ENCODE measurements at regions not wholly inside any gene's neighbourhood (a gene's known extent, or its start where the extent isn't known, plus 50 kb on each side); places are given as distances from the start of the nearest gene placed in this dataset.
"Not testable (repeated sequence)": the region's sequence is repeated elsewhere in the genome, so short reads cannot be mapped to it uniquely, and the experiment has no call there.

- peaks cover 7% of the 10 kb centered on the region for H3K27me3 Mint-ChIP-seq
- no peaks in the 10 kb centered on the region for H3K36me3 Mint-ChIP-seq
- no peak overlapping the region for H3K27ac Mint-ChIP-seq
- no peaks in the 10 kb centered on the region for H3K4me1 Mint-ChIP-seq
- DNase-seq (no peak), ATAC-seq (ENCODE audit: low read depth) (no peak)
- no peak overlapping the region for H3K4me3 Mint-ChIP-seq
- POLR2A ChIA-PET: no interaction called here
- H3K9me3 Mint-ChIP-seq: no peaks in the 10 kb centered on the region
Measured at GRCh38 chr4:174084542-174084941, 198.9 kb downstream of the FBXO8 start.

- Mint-ChIP-seq H3K4me3 (no peak overlapping the region), H3K36me3 (no peaks in the 10 kb centered on the region), H3K27ac (no peak overlapping the region), H3K27me3 (peaks cover 2% of the 10 kb centered on the region), H3K4me1 (no peaks in the 10 kb centered on the region), H3K9me3 (no peaks in the 10 kb centered on the region)
- DNase-seq (no peak), ATAC-seq (ENCODE audit: low read depth) (no peak)
- POLR2A ChIA-PET: no interaction called here
Measured at GRCh38 chr4:174080361-174080760, 203.1 kb downstream of the FBXO8 start.

- Mint-ChIP-seq H3K4me1 (no peaks in the 10 kb centered on the region), H3K27ac (no peak overlapping the region), H3K4me3 (no peak overlapping the region), H3K9me3 (no peaks in the 10 kb centered on the region), H3K27me3 (no peaks in the 10 kb centered on the region), H3K36me3 (no peaks in the 10 kb centered on the region)
- POLR2A ChIA-PET: no interaction called here
- DNase-seq: no peak
- no peak for ATAC-seq (ENCODE audit: low read depth)
Measured at GRCh38 chr4:174071595-174071994, 211.9 kb downstream of the FBXO8 start.

GRCh38 chr4:174069848-174070330 is 213.6 kb downstream of the FBXO8 start:
- ATAC-seq (ENCODE audit: low read depth) (no peak), DNase-seq (no peak)
- H3K27me3 Mint-ChIP-seq: no peaks in the 10 kb centered on the region
- H3K4me1 Mint-ChIP-seq: no peaks in the 10 kb centered on the region
- no peaks in the 10 kb centered on the region for H3K36me3 Mint-ChIP-seq
- no peak overlapping the region for H3K27ac Mint-ChIP-seq
- no peaks in the 10 kb centered on the region for H3K9me3 Mint-ChIP-seq
- H3K4me3 Mint-ChIP-seq: no peak overlapping the region
- POLR2A ChIA-PET: no interaction called here

GRCh38 chr4:174066611-174067205 is 216.8 kb downstream of the FBXO8 start:
- DNase-seq: no peak
- Mint-ChIP-seq H3K4me1 (no peaks in the 10 kb centered on the region), H3K27me3 (no peaks in the 10 kb centered on the region), H3K27ac (no peak overlapping the region), H3K36me3 (no peaks in the 10 kb centered on the region), H3K9me3 (no peaks in the 10 kb centered on the region), H3K4me3 (no peak overlapping the region)
- POLR2A ChIA-PET: no interaction called here
- ATAC-seq (ENCODE audit: low read depth): no peak

GRCh38 chr4:174062831-174063230 is 220.6 kb downstream of the FBXO8 start:
- Mint-ChIP-seq H3K27ac (no peak overlapping the region), H3K9me3 (no peaks in the 10 kb centered on the region), H3K4me3 (no peak overlapping the region), H3K4me1 (no peaks in the 10 kb centered on the region), H3K36me3 (no peaks in the 10 kb centered on the region), H3K27me3 (no peaks in the 10 kb centered on the region)
- POLR2A ChIA-PET: no interaction called here
- DNase-seq (no peak), ATAC-seq (ENCODE audit: low read depth) (no peak)

- POLR2A ChIA-PET: no interaction called here
- Mint-ChIP-seq H3K27ac (no peak overlapping the region), H3K36me3 (no peaks in the 10 kb centered on the region), H3K9me3 (peaks cover 1% of the 10 kb centered on the region), H3K27me3 (no peaks in the 10 kb centered on the region), H3K4me1 (no peaks in the 10 kb centered on the region), H3K4me3 (no peak overlapping the region)
- ATAC-seq (ENCODE audit: low read depth): no peak
- DNase-seq: no peak
Measured at GRCh38 chr4:174061026-174061425, 222.4 kb downstream of the FBXO8 start.

GRCh38 chr4:174058846-174059245 is 224.6 kb downstream of the FBXO8 start:
- Mint-ChIP-seq H3K27me3 (no peaks in the 10 kb centered on the region), H3K27ac (no peak overlapping the region), H3K9me3 (peaks cover 1% of the 10 kb centered on the region), H3K36me3 (no peaks in the 10 kb centered on the region), H3K4me1 (no peaks in the 10 kb centered on the region), H3K4me3 (no peak overlapping the region)
- DNase-seq: no peak
- no peak for ATAC-seq (ENCODE audit: low read depth)
- POLR2A ChIA-PET: no interaction called here

GRCh38 chr4:174056959-174057358 is 226.5 kb downstream of the FBXO8 start:
- POLR2A ChIA-PET: no interaction called here
- H3K27ac Mint-ChIP-seq: no peak overlapping the region
- H3K36me3 Mint-ChIP-seq: no peaks in the 10 kb centered on the region
- H3K27me3 Mint-ChIP-seq: no peaks in the 10 kb centered on the region
- no peak overlapping the region for H3K4me3 Mint-ChIP-seq
- ATAC-seq (ENCODE audit: low read depth) (no peak), DNase-seq (no peak)
- H3K9me3 Mint-ChIP-seq: peaks cover 1% of the 10 kb centered on the region
- H3K4me1 Mint-ChIP-seq: no peaks in the 10 kb centered on the region

- Mint-ChIP-seq H3K27ac (no peak overlapping the region), H3K27me3 (no peaks in the 10 kb centered on the region), H3K36me3 (no peaks in the 10 kb centered on the region), H3K9me3 (peaks cover 1% of the 10 kb centered on the region), H3K4me3 (no peak overlapping the region), H3K4me1 (no peaks in the 10 kb centered on the region)
- ATAC-seq (ENCODE audit: low read depth): no peak
- no peak for DNase-seq
- POLR2A ChIA-PET: no interaction called here
Measured at GRCh38 chr4:174055344-174055743, 228.1 kb downstream of the FBXO8 start.

GRCh38 chr4:174053895-174054294 is 229.6 kb downstream of the FBXO8 start:
- DNase-seq (no peak), ATAC-seq (ENCODE audit: low read depth) (no peak)
- Mint-ChIP-seq H3K4me1 (no peaks in the 10 kb centered on the region), H3K27ac (no peak overlapping the region), H3K36me3 (no peaks in the 10 kb centered on the region), H3K27me3 (no peaks in the 10 kb centered on the region), H3K4me3 (no peak overlapping the region), H3K9me3 (peaks cover 1% of the 10 kb centered on the region)
- POLR2A ChIA-PET: no interaction called here

GRCh38 chr4:174047363-174047762 is 236.1 kb downstream of the FBXO8 start:
- Mint-ChIP-seq H3K9me3 (no peaks in the 10 kb centered on the region), H3K4me1 (no peaks in the 10 kb centered on the region), H3K27me3 (no peaks in the 10 kb centered on the region), H3K36me3 (no peaks in the 10 kb centered on the region), H3K27ac (no peak overlapping the region), H3K4me3 (no peak overlapping the region)
- ATAC-seq (ENCODE audit: low read depth) (no peak), DNase-seq (no peak)
- POLR2A ChIA-PET: no interaction called here

- ATAC-seq (ENCODE audit: low read depth); DNase-seq; H3K27me3 Mint-ChIP-seq; POLR2A ChIA-PET; H3K27ac Mint-ChIP-seq; H3K4me3 Mint-ChIP-seq; H3K36me3 Mint-ChIP-seq; H3K9me3 Mint-ChIP-seq; H3K4me1 Mint-ChIP-seq: not testable (repeated sequence)
Measured at GRCh38 chr4:174045829-174046228, 237.6 kb downstream of the FBXO8 start.

GRCh38 chr4:174045381-174045780 is 238.1 kb downstream of the FBXO8 start:
- no peaks in the 10 kb centered on the region for H3K4me1 Mint-ChIP-seq
- no peak overlapping the region for H3K27ac Mint-ChIP-seq
- H3K9me3 Mint-ChIP-seq: no peaks in the 10 kb centered on the region
- no peaks in the 10 kb centered on the region for H3K36me3 Mint-ChIP-seq
- no peak for DNase-seq
- POLR2A ChIA-PET: no interaction called here
- H3K27me3 Mint-ChIP-seq: no peaks in the 10 kb centered on the region
- no peak overlapping the region for H3K4me3 Mint-ChIP-seq
- ATAC-seq (ENCODE audit: low read depth): no peak

- ATAC-seq (ENCODE audit: low read depth) (no peak), DNase-seq (no peak)
- Mint-ChIP-seq H3K36me3 (no peaks in the 10 kb centered on the region), H3K27ac (no peak overlapping the region), H3K9me3 (no peaks in the 10 kb centered on the region), H3K4me1 (no peaks in the 10 kb centered on the region), H3K4me3 (no peak overlapping the region), H3K27me3 (no peaks in the 10 kb centered on the region)
- POLR2A ChIA-PET: no interaction called here
Measured at GRCh38 chr4:174041555-174042105, 241.8 kb downstream of the FBXO8 start.
